SJCRH30 (cell line): ENCODE measurements at regions not wholly inside any gene's neighbourhood (a gene's known extent, or its start where the extent isn't known, plus 50 kb on each side); places are given as distances from the start of the nearest gene placed in this dataset.

Source experiments
- DNase-seq, 2 experiments: peaks; one replicate each; pipeline ENCODE4 v3.0.0-alpha.2; 2015 to 2020
- H3K27ac ChIP-seq: fragments of 250-450 bp; sonication (Bioruptor Pico); 2 replicates; pipeline ENCODE4 v1.5.1; 2020; ENCODE audit warnings: mild to moderate bottlenecking, moderate library complexity
- H3K27me3 ChIP-seq: fragments of 250-450 bp; sonication (Bioruptor Pico); 2 replicates; pipeline ENCODE4 v1.5.1; 2020; ENCODE audit warnings: mild to moderate bottlenecking, moderate library complexity
- H3K36me3 ChIP-seq: fragments of 250-450 bp; sonication (Bioruptor Pico); 2 replicates; pipeline ENCODE4 v1.5.1; 2020; ENCODE audit warnings: mild to moderate bottlenecking, moderate library complexity
- H3K4me1 ChIP-seq: fragments of 250-450 bp; sonication (Bioruptor Pico); 2 replicates; pipeline ENCODE4 v1.5.1; 2020; ENCODE audit warnings: mild to moderate bottlenecking, moderate library complexity
- H3K4me3 ChIP-seq: fragments of 250-450 bp; sonication (Bioruptor Pico); 2 replicates; pipeline ENCODE4 v1.5.1; 2020; ENCODE audit warnings: mild to moderate bottlenecking, moderate library complexity
- H3K9me3 ChIP-seq: fragments of 250-450 bp; sonication (Bioruptor Pico); replicated peaks from 2 replicates; pipeline ENCODE4 v1.5.1; 2020; ENCODE audit warnings: mild to moderate bottlenecking, moderate library complexity

GRCh38 chr5:152288917-152289595, 116.0 kb downstream of the NMUR2 start:
- Histone ChIP-seq H3K27me3 (no peaks in the 10 kb centered on the region), H3K36me3 (no peaks in the 10 kb centered on the region), H3K4me3 (no peak overlapping the region), H3K27ac (no peak overlapping the region), H3K9me3 (no peaks in the 10 kb centered on the region), H3K4me1 (no peaks in the 10 kb centered on the region)
- no peak for DNase-seq

DNA sequence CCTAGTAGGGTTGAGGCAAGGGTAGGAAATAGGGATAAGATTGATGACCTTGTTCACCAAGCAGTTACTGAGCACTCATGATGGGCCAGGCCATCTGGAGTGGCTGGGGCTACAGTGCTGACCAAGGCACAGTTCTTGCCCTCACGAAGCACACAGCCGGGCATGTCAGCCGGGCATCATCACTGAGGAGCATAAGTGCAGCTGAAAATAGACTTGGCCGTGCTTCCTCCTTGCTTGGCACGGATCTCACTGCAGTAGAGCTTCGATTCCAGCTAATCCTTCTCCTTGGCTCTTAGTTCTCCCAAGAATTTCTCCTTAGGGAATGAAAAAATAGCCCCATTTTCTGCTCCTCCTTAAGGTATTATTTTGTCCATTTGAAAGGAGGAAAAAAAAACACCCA, 116.6 kb downstream of the NMUR2 start:
- H3K27me3 ChIP-seq: no peaks in the 10 kb centered on the region
- H3K36me3 ChIP-seq: no peaks in the 10 kb centered on the region
- H3K27ac ChIP-seq: no peak overlapping the region
- H3K4me1 ChIP-seq: no peaks in the 10 kb centered on the region
- no peak for DNase-seq
- no peak overlapping the region for H3K4me3 ChIP-seq
- no peaks in the 10 kb centered on the region for H3K9me3 ChIP-seq

DNA sequence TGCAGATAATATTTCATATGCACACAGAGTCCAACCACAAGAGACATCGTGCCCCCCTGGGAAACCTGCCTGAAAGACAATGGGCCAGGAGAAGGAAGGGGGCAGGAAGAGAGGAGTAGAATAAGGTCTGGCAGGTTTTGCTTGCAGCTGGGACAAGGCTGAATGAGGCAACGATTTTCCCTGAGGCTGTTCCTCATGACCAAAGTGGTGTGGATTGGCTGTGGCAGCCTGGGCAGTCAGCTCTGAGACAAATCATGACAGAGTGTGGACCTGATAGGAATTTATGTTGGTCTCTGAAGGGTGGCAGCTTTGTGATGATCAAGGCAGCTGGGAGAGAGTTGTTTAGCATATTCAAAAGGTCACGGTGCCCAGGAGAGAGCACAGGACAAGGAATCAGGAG, 119.3 kb downstream of the NMUR2 start:
- Histone ChIP-seq H3K27me3 (no peaks in the 10 kb centered on the region), H3K27ac (no peak overlapping the region), H3K4me1 (no peaks in the 10 kb centered on the region), H3K4me3 (no peak overlapping the region), H3K36me3 (no peaks in the 10 kb centered on the region), H3K9me3 (no peaks in the 10 kb centered on the region)
- no peak for DNase-seq

DNA sequence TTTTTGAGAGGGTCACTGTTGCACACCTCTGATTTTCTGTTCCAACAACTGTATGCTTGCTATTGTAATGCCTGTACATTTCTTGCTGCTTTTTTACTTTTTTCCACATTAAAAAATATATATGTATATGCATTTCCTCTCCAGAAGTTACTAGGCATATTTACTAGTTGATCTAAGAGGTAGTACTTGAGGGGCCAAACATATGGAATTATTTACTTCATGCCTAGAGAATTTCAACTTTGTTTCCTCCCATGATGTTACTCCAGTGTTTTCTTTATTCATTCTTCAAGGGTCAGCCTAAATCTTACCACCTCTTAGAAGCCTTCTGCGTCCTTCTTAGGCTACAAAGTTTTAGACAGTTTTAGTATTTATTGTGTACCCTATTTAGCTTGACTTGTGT, 122.7 kb downstream of the NMUR2 start:
- Histone ChIP-seq H3K36me3 (no peaks in the 10 kb centered on the region), H3K27me3 (no peaks in the 10 kb centered on the region), H3K9me3 (no peaks in the 10 kb centered on the region), H3K27ac (no peak overlapping the region), H3K4me3 (no peak overlapping the region), H3K4me1 (no peaks in the 10 kb centered on the region)
- DNase-seq: no peak

DNA sequence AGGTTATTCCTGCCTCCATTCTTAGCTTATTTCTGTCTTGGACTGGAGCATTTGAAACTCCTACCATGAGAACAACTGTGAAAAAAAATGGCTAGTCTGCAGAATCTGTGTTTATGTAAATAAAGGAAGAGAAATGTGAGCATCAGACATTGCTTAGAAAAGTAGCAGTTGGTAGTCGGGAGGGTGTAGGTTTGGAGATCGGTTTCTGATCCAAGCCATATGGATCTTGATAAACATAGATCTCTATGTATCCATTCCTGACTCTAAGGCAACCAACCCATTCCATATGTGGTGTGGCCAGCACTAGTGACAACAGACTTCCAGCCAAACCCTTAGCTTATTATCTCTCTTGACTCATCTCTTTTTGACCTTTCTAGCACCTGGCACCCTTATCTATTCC, 127.1 kb downstream of the NMUR2 start:
- DNase-seq: no peak
- Histone ChIP-seq H3K4me1 (no peaks in the 10 kb centered on the region), H3K27ac (no peak overlapping the region), H3K36me3 (no peaks in the 10 kb centered on the region), H3K9me3 (no peaks in the 10 kb centered on the region), H3K27me3 (0 out of 2 replicates have a peak, but pooled peaks cover 4% of the 10 kb centered on the region), H3K4me3 (no peak overlapping the region)

DNA sequence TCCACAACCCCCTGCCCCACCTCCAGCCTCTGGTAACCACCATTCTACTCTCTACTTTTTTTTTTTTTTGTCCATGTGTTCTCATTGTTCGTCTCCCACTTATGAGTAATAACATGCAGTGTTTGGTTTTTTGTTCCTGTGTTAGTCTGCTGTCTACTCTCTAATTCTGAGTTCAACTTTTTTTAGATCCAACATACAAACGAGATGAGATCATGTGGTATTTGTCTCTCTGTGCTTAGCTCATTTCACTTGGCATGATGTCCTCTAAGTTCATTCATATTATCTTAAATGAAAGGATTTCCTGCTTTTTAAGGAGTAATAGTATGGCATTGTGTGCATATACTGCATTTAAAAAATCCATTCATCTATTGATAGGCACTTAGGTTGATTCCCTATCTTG, 130.9 kb downstream of the NMUR2 start:
- Histone ChIP-seq H3K36me3 (no peaks in the 10 kb centered on the region), H3K27me3 (0 out of 2 replicates have a peak, but pooled peaks cover 4% of the 10 kb centered on the region), H3K4me1 (no peaks in the 10 kb centered on the region), H3K9me3 (no peaks in the 10 kb centered on the region), H3K4me3 (no peak overlapping the region), H3K27ac (no peak overlapping the region)
- DNase-seq: no peak

- DNase-seq: peak in 1 of 2 experiments; percentile 16
- 0 out of 2 replicates have a peak, but pooled peaks cover 4% of the 10 kb centered on the region for H3K27me3 ChIP-seq
- no peak overlapping the region for H3K27ac ChIP-seq
- no peaks in the 10 kb centered on the region for H3K36me3 ChIP-seq
- no peaks in the 10 kb centered on the region for H3K4me1 ChIP-seq
- no peaks in the 10 kb centered on the region for H3K9me3 ChIP-seq
- no peak overlapping the region for H3K4me3 ChIP-seq
Measured at GRCh38 chr5:152271420-152271819, 133.7 kb downstream of the NMUR2 start.

GRCh38 chr5:152270096-152270495, 135.0 kb downstream of the NMUR2 start:
- Histone ChIP-seq H3K27me3 (0 out of 2 replicates have a peak, but pooled peaks cover 2% of the 10 kb centered on the region), H3K9me3 (no peaks in the 10 kb centered on the region), H3K36me3 (no peaks in the 10 kb centered on the region), H3K4me3 (no peak overlapping the region), H3K4me1 (no peaks in the 10 kb centered on the region), H3K27ac (no peak overlapping the region)
- no peak for DNase-seq

DNA sequence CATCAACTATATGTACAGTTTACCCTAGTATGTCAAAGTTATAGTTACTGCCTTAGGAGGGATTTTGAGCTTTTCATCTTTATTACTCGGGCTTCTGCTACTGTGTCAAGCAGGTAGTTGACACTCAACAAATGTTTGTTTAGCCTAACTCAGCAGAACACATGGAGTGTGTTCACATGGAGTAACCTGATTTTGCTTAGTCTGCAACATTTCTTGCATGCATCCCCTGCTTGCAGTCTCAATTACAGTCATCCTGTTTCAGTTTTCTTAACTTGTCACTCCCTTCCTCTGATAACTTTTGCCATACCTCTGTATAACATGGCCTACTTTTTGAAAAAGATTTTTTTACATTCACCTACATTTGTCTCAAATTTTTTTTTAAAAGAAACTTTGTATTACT, 135.5 kb downstream of the NMUR2 start:
- H3K27ac ChIP-seq: no peak overlapping the region
- no peaks in the 10 kb centered on the region for H3K9me3 ChIP-seq
- no peaks in the 10 kb centered on the region for H3K4me1 ChIP-seq
- H3K36me3 ChIP-seq: no peaks in the 10 kb centered on the region
- no peak overlapping the region for H3K4me3 ChIP-seq
- H3K27me3 ChIP-seq: no peaks in the 10 kb centered on the region
- no peak for DNase-seq

GRCh38 chr5:152264645-152265254, 140.3 kb downstream of the NMUR2 start:
- no peaks in the 10 kb centered on the region for H3K9me3 ChIP-seq
- H3K27me3 ChIP-seq: no peaks in the 10 kb centered on the region
- H3K36me3 ChIP-seq: no peaks in the 10 kb centered on the region
- H3K4me1 ChIP-seq: no peaks in the 10 kb centered on the region
- no peak overlapping the region for H3K27ac ChIP-seq
- no peak overlapping the region for H3K4me3 ChIP-seq
- DNase-seq: no peak

DNA sequence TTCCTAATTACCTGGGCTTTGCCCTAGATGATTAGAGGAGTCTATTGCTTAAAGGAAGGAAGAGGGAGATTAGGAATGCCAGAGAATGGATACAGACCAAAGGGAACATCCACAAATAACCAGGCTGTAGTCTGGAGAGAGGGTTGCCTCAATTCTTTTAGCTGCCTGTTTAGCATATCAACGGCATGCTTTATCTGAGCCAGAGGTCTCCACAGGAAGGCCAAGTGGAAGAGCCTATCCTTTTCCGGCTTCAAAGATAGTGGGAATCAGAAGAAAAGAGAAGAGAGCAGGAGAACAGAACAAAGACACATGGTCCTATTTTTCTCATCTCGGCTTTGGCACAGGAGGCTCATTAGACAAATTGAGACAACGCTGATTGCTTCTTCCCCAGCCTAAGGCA, 142.4 kb downstream of the NMUR2 start:
- Histone ChIP-seq H3K4me3 (no peak overlapping the region), H3K27ac (no peak overlapping the region), H3K27me3 (no peaks in the 10 kb centered on the region), H3K4me1 (no peaks in the 10 kb centered on the region), H3K9me3 (no peaks in the 10 kb centered on the region), H3K36me3 (no peaks in the 10 kb centered on the region)
- DNase-seq: no peak

DNA sequence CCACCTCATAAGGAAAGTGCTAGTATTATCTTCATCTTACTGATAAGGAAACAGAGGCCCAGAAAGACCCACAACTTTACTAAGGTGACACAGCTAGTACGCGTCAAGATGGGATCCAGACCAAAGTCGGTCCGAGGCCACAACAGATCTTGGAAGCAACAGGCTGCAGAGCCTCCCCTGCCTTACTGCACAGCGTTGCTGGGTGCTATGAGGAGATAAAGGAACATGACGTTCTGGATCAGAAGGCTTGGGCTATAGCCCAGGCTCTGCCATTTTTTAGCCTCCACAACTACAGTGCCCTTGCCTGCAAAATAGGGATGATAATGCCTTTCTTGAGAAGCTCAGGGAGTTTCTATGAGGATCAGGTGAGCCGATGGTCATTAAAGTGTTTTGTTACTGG, 144.1 kb downstream of the NMUR2 start:
- no peak for DNase-seq
- H3K9me3 ChIP-seq: no peaks in the 10 kb centered on the region
- no peak overlapping the region for H3K4me3 ChIP-seq
- H3K27me3 ChIP-seq: no peaks in the 10 kb centered on the region
- H3K4me1 ChIP-seq: no peaks in the 10 kb centered on the region
- H3K27ac ChIP-seq: no peak overlapping the region
- no peaks in the 10 kb centered on the region for H3K36me3 ChIP-seq

GRCh38 chr5:152259702-152260101, 145.4 kb downstream of the NMUR2 start:
- DNase-seq: no peak
- no peaks in the 10 kb centered on the region for H3K36me3 ChIP-seq

GRCh38 chr5:152256580-152256979, 148.5 kb downstream of the NMUR2 start:
- Histone ChIP-seq H3K4me1 (no peaks in the 10 kb centered on the region), H3K9me3 (no peaks in the 10 kb centered on the region), H3K27ac (no peak overlapping the region), H3K27me3 (no peaks in the 10 kb centered on the region), H3K4me3 (no peak overlapping the region), H3K36me3 (no peaks in the 10 kb centered on the region)
- peak in 1 of 2 experiments; percentile 3 for DNase-seq

More at GRCh38 chr5:152259702-152260101, 145.4 kb downstream of the NMUR2 start:
- Histone ChIP-seq H3K27me3 (no peaks in the 10 kb centered on the region), H3K9me3 (no peaks in the 10 kb centered on the region), H3K4me3 (no peak overlapping the region), H3K27ac (no peak overlapping the region), H3K4me1 (no peaks in the 10 kb centered on the region)

GRCh38 chr5:152255411-152255810, 149.7 kb downstream of the NMUR2 start:
- Histone ChIP-seq H3K9me3 (no peaks in the 10 kb centered on the region), H3K4me3 (no peak overlapping the region), H3K4me1 (no peaks in the 10 kb centered on the region), H3K36me3 (no peaks in the 10 kb centered on the region), H3K27me3 (no peaks in the 10 kb centered on the region), H3K27ac (no peak overlapping the region)
- DNase-seq: no peak

DNA sequence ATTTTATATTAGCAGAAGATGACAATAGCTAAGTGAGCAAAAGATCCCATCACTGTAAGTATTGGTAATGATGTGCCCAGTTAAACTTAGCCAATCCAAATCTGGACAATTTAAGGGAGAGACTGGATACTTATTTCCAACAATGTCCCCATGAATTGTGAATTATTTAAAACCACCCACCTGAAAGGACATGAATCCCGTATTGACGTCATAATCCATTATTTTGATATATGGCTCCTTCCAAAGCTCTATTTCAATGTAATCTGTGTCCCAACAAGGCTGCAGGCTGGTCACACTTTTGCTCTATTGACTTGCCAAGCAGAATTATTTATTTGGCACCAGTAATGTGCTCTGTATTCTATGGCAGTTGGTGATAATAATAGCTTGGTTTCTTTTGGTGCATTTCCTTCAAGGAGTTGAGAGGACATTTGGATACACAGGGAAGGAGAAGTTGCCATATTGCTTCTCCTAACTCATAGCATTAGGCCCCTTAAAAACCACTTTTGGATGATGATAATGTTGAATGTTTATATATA, 157.2 kb downstream of the NMUR2 start:
- no peaks in the 10 kb centered on the region for H3K27me3 ChIP-seq
- H3K36me3 ChIP-seq: no peaks in the 10 kb centered on the region
- no peaks in the 10 kb centered on the region for H3K9me3 ChIP-seq
- H3K27ac ChIP-seq: no peak overlapping the region
- DNase-seq: no peak
- no peaks in the 10 kb centered on the region for H3K4me1 ChIP-seq
- H3K4me3 ChIP-seq: no peak overlapping the region
